NCI-H82 treated with DMSO at 0.1 percent for 48 hours (cell line): ENCODE measurements at regions not wholly inside any gene's neighbourhood (a gene's known extent, or its start where the extent isn't known, plus 50 kb on each side); places are given as distances from the start of the nearest gene placed in this dataset.
"Not testable (repeated sequence)": the region's sequence is repeated elsewhere in the genome, so short reads cannot be mapped to it uniquely, and the experiment has no call there.

ENCODE experiments used
- DNase-seq: peaks from one replicate; lab custom pipeline; 2025; ENCODE audit not compliant: unreplicated experiment; lab: John Stamatoyannopoulos, UW

- no peak for DNase-seq
These were observed 995.6 kb upstream of the FANCL start for GRCh38 chr2:59236723-59237122.

GRCh38 chr2:59233920-59234319 is 992.8 kb upstream of the FANCL start:
- no peak for DNase-seq

- no peak for DNase-seq
These were observed 992.3 kb upstream of the FANCL start for GRCh38 chr2:59233448-59233847.

- DNase-seq: no peak
These were observed 991.5 kb upstream of the FANCL start for GRCh38 chr2:59232394-59233165.

- DNase-seq: not testable (repeated sequence)
These were observed 985.2 kb upstream of the FANCL start for GRCh38 chr2:59226362-59226761.

GRCh38 chr2:59223742-59224141 is 982.6 kb upstream of the FANCL start:
- DNase-seq: no peak

GRCh38 chr2:59217360-59217759 is 976.2 kb upstream of the FANCL start:
- no peak for DNase-seq

- no peak for DNase-seq
These were observed 965.2 kb upstream of the FANCL start for GRCh38 chr2:59206361-59206760.

GRCh38 chr2:59204040-59204439 is 962.9 kb upstream of the FANCL start:
- no peak for DNase-seq

GRCh38 chr2:59196491-59196890 is 955.4 kb upstream of the FANCL start:
- no peak for DNase-seq

GRCh38 chr2:59195851-59196250 is 954.7 kb upstream of the FANCL start:
- no peak for DNase-seq

GRCh38 chr2:59191781-59192180 is 950.7 kb upstream of the FANCL start:
- DNase-seq: no peak

GRCh38 chr2:59190518-59190917 is 949.4 kb upstream of the FANCL start:
- DNase-seq: no peak

GRCh38 chr2:59184276-59185020 is 943.3 kb upstream of the FANCL start:
- no peak for DNase-seq

GRCh38 chr2:59183070-59183469 is 941.9 kb upstream of the FANCL start:
- no peak for DNase-seq

- DNase-seq: peak; percentile 2
These were observed 941.1 kb upstream of the FANCL start for GRCh38 chr2:59182249-59182648.

GRCh38 chr2:59181347-59181746 is 940.2 kb upstream of the FANCL start:
- DNase-seq: no peak

- no peak for DNase-seq
These were observed 939.5 kb upstream of the FANCL start for GRCh38 chr2:59180621-59181020.

- DNase-seq: no peak
These were observed 939.0 kb upstream of the FANCL start for GRCh38 chr2:59180111-59180510.

- no peak for DNase-seq
These were observed 936.6 kb upstream of the FANCL start for GRCh38 chr2:59177748-59178147.

- DNase-seq: no peak
These were observed 935.6 kb upstream of the FANCL start for GRCh38 chr2:59176737-59177136.

- no peak for DNase-seq
These were observed 933.6 kb upstream of the FANCL start for GRCh38 chr2:59174536-59175243.
